Choroid plexus epithelial cell (primary cell): ENCODE measurements at regions not wholly inside any gene's neighbourhood (a gene's known extent, or its start where the extent isn't known, plus 50 kb on each side); places are given as distances from the start of the nearest gene placed in this dataset.

ENCODE experiments used
- DNase-seq: peaks from one replicate; pipeline ENCODE4 v3.0.0-alpha.2; 2010; ENCODE audit warnings: low read depth
- H3K4me3 ChIP-seq: 2 replicates; pipeline ENCODE4 v1.5.1; 2011; ENCODE audit warnings: low read depth, mild to moderate bottlenecking, control low read depth, low read length, moderate library complexity
- CTCF ChIP-seq: conservative IDR thresholded peaks from 2 replicates; pipeline ENCODE4 v1.5.1; 2011; ENCODE audit warnings: low read depth, mild to moderate bottlenecking, control low read depth, inconsistent platforms, low read length, moderate library complexity

GRCh38 chr5:113891491-113891890 is 378.0 kb downstream of the YTHDC2 start:
- no peak for TF ChIP-seq CTCF
- DNase-seq, result no peak
- H3K4me3 ChIP-seq, result no peak overlapping the region

- TF ChIP-seq CTCF, result no peak
Measured at GRCh38 chr5:113896789-113897188, 383.3 kb downstream of the YTHDC2 start.

GRCh38 chr5:113897748-113898147 is 384.3 kb downstream of the YTHDC2 start:
- no peak overlapping the region for H3K4me3 ChIP-seq
- TF ChIP-seq CTCF, result no peak
- no peak for DNase-seq

More at GRCh38 chr5:113896789-113897188, 383.3 kb downstream of the YTHDC2 start:
- H3K4me3 ChIP-seq, result no peak overlapping the region
- DNase-seq, result no peak

- no peak for TF ChIP-seq CTCF
Measured at GRCh38 chr5:113900141-113900540, 386.6 kb downstream of the YTHDC2 start.

GRCh38 chr5:113900816-113901215 is 387.3 kb downstream of the YTHDC2 start:
- DNase-seq, result no peak
- no peak overlapping the region for H3K4me3 ChIP-seq
- no peak for TF ChIP-seq CTCF

More at GRCh38 chr5:113900141-113900540, 386.6 kb downstream of the YTHDC2 start:
- H3K4me3 ChIP-seq, result no peak overlapping the region
- no peak for DNase-seq

- no peak overlapping the region for H3K4me3 ChIP-seq
- DNase-seq, result no peak
- TF ChIP-seq CTCF, result no peak
Measured at GRCh38 chr5:113901718-113902117, 388.2 kb downstream of the YTHDC2 start.

- H3K4me3 ChIP-seq, result no peak overlapping the region
- TF ChIP-seq CTCF, result no peak
- no peak for DNase-seq
Measured at GRCh38 chr5:113902917-113903660, 389.6 kb downstream of the YTHDC2 start.
